GM12878 (cell line): ENCODE measurements at regions not wholly inside any gene's neighbourhood (a gene's known extent, or its start where the extent isn't known, plus 50 kb on each side); places are given as distances from the start of the nearest gene placed in this dataset.

Experiments used
- ATAC-seq: fragments of 200-7000 bp; cut with Tn5 transposase; 3 replicates; pipeline ENCODE4 v1.9.1; 2020; ENCODE audit warnings: mild to moderate bottlenecking, moderate library complexity
- BruUV-seq: library from RNA; stranded (reverse); fragments of 400-500 nt; replicated peaks from 2 replicates; lab custom pipeline; 2021; lab: Mats Ljungman, UMichigan
- CTCF ChIA-PET: fragments of 300-600 bp; sonication (Branson Sonifier 250); formaldehyde crosslinking; extraction: SDS; loops from one replicate; lab custom pipeline; 2021; ENCODE audit warnings: inconsistent platforms; lab: Yijun Ruan, JAX
- POLR2A ChIA-PET: fragments of 350-600 bp; formaldehyde crosslinking; extraction: SDS; loops from one replicate; lab custom pipeline; 2021; ENCODE audit warnings: inconsistent platforms; lab: Charles Lee
- RAD21 ChIA-PET: fragments of 300-600 bp; sonication (Branson Sonifier 250); formaldehyde crosslinking; loops from one replicate; lab custom pipeline; 2023; ENCODE audit warnings: antibody characterized with exemption; ENCODE audit not compliant: unreplicated experiment; lab: Charles Lee
- SMC1A ChIA-PET: fragments of 300-600 bp; sonication (Branson Sonifier 250); formaldehyde crosslinking; loops from one replicate; lab custom pipeline; 2023; ENCODE audit not compliant: unreplicated experiment, uncharacterized antibody; lab: Charles Lee
- DNase-seq: peaks from one replicate; pipeline ENCODE4 v3.0.0-alpha.2; 2011; ENCODE audit warnings: low read depth, low spot score
- FAIRE-seq: peaks from 3 replicates; lab custom pipeline; 2011; peaks lifted over from hg19 to GRCh38; lab: Jason Lieb, UNC
- H2AFZ ChIP-seq: 2 replicates; pipeline ENCODE4 v1.6.0; 2011; ENCODE audit warnings: low read depth, low read length, control low read depth; ENCODE audit not compliant: control insufficient read depth
- H3K27ac ChIP-seq: 2 replicates; pipeline ENCODE4 v1.5.1; 2011; ENCODE audit warnings: control low read depth; ENCODE audit not compliant: control insufficient read depth, insufficient read depth
- H3K27me3 ChIP-seq, 2 experiments: replicated peaks in 1 of 2; 2 replicates each; pipeline versions ENCODE4 v1.6.0 to v1.6.1; 2011; ENCODE audit warnings: low read length in 1 of 2; ENCODE audit not compliant: control insufficient read depth in 2 of 2, insufficient read depth in 2 of 2
- H3K36me3 ChIP-seq, 2 experiments: 2 replicates each; pipeline ENCODE4 v1.5.1; 2011; ENCODE audit warnings: low read length in 1 of 2; ENCODE audit not compliant: control insufficient read depth in 2 of 2, insufficient read depth in 2 of 2
- H3K4me1 ChIP-seq: 2 replicates; pipeline ENCODE4 v1.6.1; 2011; ENCODE audit warnings: mild to moderate bottlenecking, low read length, moderate library complexity, mixed read lengths; ENCODE audit not compliant: control insufficient read depth, insufficient read depth
- H3K4me2 ChIP-seq: 2 replicates; pipeline ENCODE4 v1.6.0; 2011; ENCODE audit warnings: control low read depth; ENCODE audit not compliant: control insufficient read depth, insufficient read depth
- H3K4me3 ChIP-seq: fragments of 200-600 bp; sonication (generic); 2 replicates; pipeline ENCODE4 v1.5.1; 2016
- H3K79me2 ChIP-seq: 2 replicates; pipeline ENCODE4 v1.6.0; 2011; ENCODE audit warnings: low read length; ENCODE audit not compliant: control insufficient read depth, insufficient read depth
- H3K9ac ChIP-seq: 2 replicates; pipeline ENCODE4 v1.8.0; 2011; ENCODE audit warnings: low read length, control low read depth, mixed read lengths; ENCODE audit not compliant: control insufficient read depth, insufficient read depth
- H3K9me3 ChIP-seq: replicated peaks from 3 replicates; pipeline ENCODE4 v1.5.1; 2011; ENCODE audit warnings: mild to moderate bottlenecking, low read length; ENCODE audit not compliant: control insufficient read depth, insufficient read depth
- H4K20me1 ChIP-seq: 2 replicates; pipeline ENCODE4 v1.6.0; 2011; ENCODE audit not compliant: control insufficient read depth, insufficient read depth
- BACH1 ChIP-seq: fragments of 450-650 bp; IDR thresholded peaks from 2 replicates; pipeline ENCODE4 v1.6.1; 2017; ENCODE audit warnings: mild to moderate bottlenecking, borderline replicate concordance
- BCL11A ChIP-seq: IDR thresholded peaks from 2 replicates; pipeline ENCODE4 v1.6.1; 2011; ENCODE audit warnings: low read depth, low read length
- BCL3 ChIP-seq: IDR thresholded peaks from 2 replicates; pipeline ENCODE4 v1.6.1; 2011; ENCODE audit warnings: borderline replicate concordance, low read depth, mild to moderate bottlenecking, moderate library complexity, low read length; ENCODE audit not compliant: insufficient read depth, poor library complexity, severe bottlenecking
- E2F8 ChIP-seq: fragments of 450-650 bp; IDR thresholded peaks from 2 replicates; pipeline ENCODE4 v1.6.1; 2018; ENCODE audit warnings: mild to moderate bottlenecking, low read depth, moderate library complexity; ENCODE audit not compliant: partially characterized antibody
- HCFC1 ChIP-seq: fragments of 150-350 bp; IDR thresholded peaks from 2 replicates; pipeline ENCODE4 v1.6.1; 2014; ENCODE audit warnings: low read length
- MEF2A ChIP-seq: IDR thresholded peaks from 2 replicates; pipeline ENCODE4 v1.6.1; 2011; ENCODE audit warnings: low read depth, mild to moderate bottlenecking, low read length, moderate library complexity; ENCODE audit not compliant: insufficient read depth
- NR2C2 ChIP-seq: IDR thresholded peaks from 2 replicates; pipeline ENCODE4 v1.6.1; 2011; ENCODE audit warnings: borderline replicate concordance, low read depth; ENCODE audit not compliant: control insufficient read depth, insufficient read length
- PAX5 ChIP-seq: IDR thresholded peaks from 2 replicates; pipeline ENCODE4 v1.6.1; 2011; ENCODE audit warnings: low read depth, low read length, borderline replicate concordance
- PAX8 ChIP-seq: fragments of 450-650 bp; IDR thresholded peaks from 2 replicates; pipeline ENCODE4 v1.6.1; 2017; ENCODE audit warnings: mild to moderate bottlenecking, moderate library complexity
- RAD21 ChIP-seq: IDR thresholded peaks from 2 replicates; pipeline ENCODE4 v1.6.1; 2011; ENCODE audit warnings: mild to moderate bottlenecking, low read depth, low read length, moderate library complexity; ENCODE audit not compliant: insufficient read depth
- SIN3A ChIP-seq: IDR thresholded peaks from 2 replicates; pipeline ENCODE4 v1.6.1; 2012; ENCODE audit warnings: low read depth, low read length, improper control_type of control experiment
- SIX5 ChIP-seq: IDR thresholded peaks from 2 replicates; pipeline ENCODE4 v1.6.1; 2011; ENCODE audit warnings: mild to moderate bottlenecking, low read depth, low read length, moderate library complexity; ENCODE audit not compliant: severe bottlenecking
- SKIL ChIP-seq: fragments of 450-650 bp; IDR thresholded peaks from 2 replicates; pipeline ENCODE4 v1.6.1; 2017; ENCODE audit warnings: mild to moderate bottlenecking, low read depth, inconsistent platforms; ENCODE audit not compliant: poor library complexity, severe bottlenecking
- SMAD1 ChIP-seq: fragments of 450-650 bp; IDR thresholded peaks from 2 replicates; pipeline ENCODE4 v1.6.1; 2018; ENCODE audit warnings: mild to moderate bottlenecking, low read depth; ENCODE audit not compliant: partially characterized antibody
- SMAD5 ChIP-seq: IDR thresholded peaks from 2 replicates; pipeline ENCODE4 v1.6.1; 2016; ENCODE audit warnings: antibody characterized with exemption, low read depth
- ZNF687 ChIP-seq: fragments of 450-650 bp; IDR thresholded peaks from 2 replicates; pipeline ENCODE4 v1.6.1; 2017; ENCODE audit warnings: mild to moderate bottlenecking, moderate library complexity
- in situ Hi-C: fragments of 300-500 bp; cut with MboI; formaldehyde crosslinking; loops from 9 replicates; pipeline ENCODE4 v1.14.3; 2018; ENCODE audit warnings: mixed read lengths
- intact Hi-C: fragments of 100-400 bp; cut with micrococcal nuclease; formaldehyde crosslinking; loops from one replicate; pipeline ENCODE4 v1.14.2; 2022; ENCODE audit not compliant: unreplicated experiment

GRCh38 chr7:19061331-19061730 lies 56.1 kb downstream of the TWIST1 start:
- H3K27me3 ChIP-seq, result no peaks in the 10 kb centered on the region; a peak in 1 of 4 replicates
- H3K27ac ChIP-seq, result no peak overlapping the region
- FAIRE-seq, result no peak
- no peaks in the 10 kb centered on the region for H3K4me1 ChIP-seq
- no peak overlapping the region for H2AFZ ChIP-seq
- H3K4me3 ChIP-seq, result no peak overlapping the region
- SMC1A ChIA-PET, result no interaction called here
- no peaks in the 10 kb centered on the region for H3K79me2 ChIP-seq
- CTCF ChIA-PET, result no interaction called here
- DNase-seq, result no peak
- in situ Hi-C loops, result no loop called here
- ATAC-seq, result no peak
- H3K9me3 ChIP-seq, result no peaks in the 10 kb centered on the region
- RAD21 ChIA-PET, result no interaction called here
- TF ChIP-seq SMAD1, result no peak
- TF ChIP-seq PAX5, result no peak
- no peak for TF ChIP-seq SKIL
- TF ChIP-seq E2F8, result no peak
- no peak for TF ChIP-seq NR2C2
- TF ChIP-seq SMAD5, result no peak
- no peak for TF ChIP-seq BCL3
- no peak for TF ChIP-seq PAX8
- no peak for TF ChIP-seq SIN3A
- no peak for TF ChIP-seq RAD21
- no peak for TF ChIP-seq SIX5
- TF ChIP-seq BACH1, result no peak
- no peak for TF ChIP-seq BCL11A
- TF ChIP-seq ZNF687, result no peak
- no peak for TF ChIP-seq MEF2A
- TF ChIP-seq HCFC1, result no peak
- intact Hi-C loops, result no loop called here
- H4K20me1 ChIP-seq, result no peaks in the 10 kb centered on the region
- no peaks in the 10 kb centered on the region for H3K36me3 ChIP-seq
- H3K9ac ChIP-seq, result no peak overlapping the region
- POLR2A ChIA-PET, result no interaction called here
- no TSS peak for BruUV-seq
- H3K4me2 ChIP-seq, result no peak overlapping the region
